GM23338 (cell line): ENCODE measurements at regions not wholly inside any gene's neighbourhood (a gene's known extent, or its start where the extent isn't known, plus 50 kb on each side); places are given as distances from the start of the nearest gene placed in this dataset.

Experiments
- ATAC-seq: fragments of 200-7000 bp; cut with Tn5 transposase; 3 replicates; pipeline ENCODE4 v1.9.1; 2020
- DNase-seq: peaks from one replicate; pipeline ENCODE4 v3.0.0-alpha.2; 2015; ENCODE audit warnings: low spot score
- H2AFZ ChIP-seq: fragments of 200-600 bp; sonication (generic); 2 replicates; pipeline ENCODE4 v1.8.0; 2016; ENCODE audit warnings: antibody characterized with exemption, mild to moderate bottlenecking, moderate library complexity
- H3F3A ChIP-seq: fragments of 200-600 bp; sonication (generic); replicated peaks from 2 replicates; pipeline ENCODE4 v1.8.0; 2017; ENCODE audit warnings: antibody characterized with exemption, mixed run types, low read depth
- H3K27ac ChIP-seq: fragments of 200-600 bp; sonication (generic); 2 replicates; pipeline ENCODE4 v1.6.1; 2016; ENCODE audit warnings: low read depth
- H3K27me3 ChIP-seq: fragments of 200-600 bp; sonication (generic); 2 replicates; pipeline ENCODE4 v1.8.0; 2016; ENCODE audit warnings: mild to moderate bottlenecking, mixed run types, moderate library complexity; ENCODE audit not compliant: insufficient read depth
- H3K36me3 ChIP-seq: fragments of 200-600 bp; sonication (generic); 2 replicates; pipeline ENCODE4 v1.8.0; 2016; ENCODE audit warnings: mild to moderate bottlenecking; ENCODE audit not compliant: insufficient read depth
- H3K4me1 ChIP-seq: fragments of 200-600 bp; sonication (generic); 2 replicates; pipeline ENCODE4 v1.8.0; 2016; ENCODE audit warnings: mild to moderate bottlenecking, moderate library complexity; ENCODE audit not compliant: insufficient read depth
- H3K4me2 ChIP-seq: fragments of 200-600 bp; sonication (generic); 2 replicates; pipeline ENCODE4 v1.7.1; 2017; ENCODE audit warnings: mixed run types
- H3K4me3 ChIP-seq: fragments of 200-600 bp; sonication (generic); 2 replicates; pipeline ENCODE4 v1.6.1; 2016; ENCODE audit warnings: mixed run types
- H3K79me2 ChIP-seq: fragments of 200-600 bp; sonication (generic); replicated peaks from 2 replicates; pipeline ENCODE4 v1.8.0; 2017; ENCODE audit warnings: mild to moderate bottlenecking; ENCODE audit not compliant: insufficient read depth
- H3K9me2 ChIP-seq: fragments of 200-600 bp; sonication (generic); 2 replicates; pipeline ENCODE4 v1.8.0; 2017; ENCODE audit not compliant: insufficient read depth
- H4K20me1 ChIP-seq: fragments of 200-600 bp; sonication (generic); replicated peaks from 2 replicates; pipeline ENCODE4 v1.8.0; 2017; ENCODE audit warnings: mild to moderate bottlenecking; ENCODE audit not compliant: insufficient read depth
- H3K27ac Mint-ChIP-seq: 2 replicates; pipeline ENCODE4 v1.8.0; 2020; ENCODE audit warnings: inconsistent platforms, mild to moderate bottlenecking, moderate library complexity, mixed read lengths
- H3K27me3 Mint-ChIP-seq: 3 replicates; pipeline ENCODE4 v1.8.0; 2022; ENCODE audit warnings: low read depth, mild to moderate bottlenecking, moderate library complexity, mixed read lengths, inconsistent platforms; ENCODE audit not compliant: insufficient read depth, poor library complexity
- H3K36me3 Mint-ChIP-seq: 3 replicates; pipeline ENCODE4 v1.8.0; 2021; ENCODE audit warnings: low read depth, mild to moderate bottlenecking, inconsistent platforms, moderate library complexity, mixed read lengths
- H3K4me1 Mint-ChIP-seq: 3 replicates; pipeline ENCODE4 v1.8.0; 2020; ENCODE audit warnings: mild to moderate bottlenecking, inconsistent platforms, mixed read lengths
- H3K4me3 Mint-ChIP-seq: 3 replicates; pipeline ENCODE4 v1.8.0; 2021; ENCODE audit warnings: moderate library complexity, mild to moderate bottlenecking, inconsistent platforms, mixed read lengths
- H3K9me3 Mint-ChIP-seq: 3 replicates; pipeline ENCODE4 v1.8.0; 2020; ENCODE audit warnings: moderate library complexity, mild to moderate bottlenecking, inconsistent platforms, mixed read lengths
- CREB1 ChIP-seq: fragments of 250-450 bp; sonication (Bioruptor Pico); IDR thresholded peaks from 2 replicates; pipeline ENCODE4 v1.5.0; 2020; ENCODE audit warnings: low read depth, mild to moderate bottlenecking, moderate library complexity
- ETS1 ChIP-seq: IDR thresholded peaks from 2 replicates; pipeline ENCODE4 v1.6.1; 2016; ENCODE audit warnings: antibody characterized with exemption
- EZH2 ChIP-seq: fragments of 200-600 bp; sonication (generic); IDR thresholded peaks from one replicate; pipeline ENCODE4 v1.8.0; 2017; ENCODE audit warnings: antibody characterized with exemption, mild to moderate bottlenecking, low read depth; ENCODE audit not compliant: unreplicated experiment
- EZH2phosphoT487 ChIP-seq: fragments of 200-600 bp; sonication (generic); IDR thresholded peaks from one replicate; pipeline ENCODE4 v1.8.1; 2018; ENCODE audit warnings: antibody characterized with exemption; ENCODE audit not compliant: unreplicated experiment
- JUNB ChIP-seq: IDR thresholded peaks from one replicate; pipeline ENCODE4 v1.6.1; 2016; ENCODE audit warnings: antibody characterized with exemption; ENCODE audit not compliant: unreplicated experiment
- POLR2AphosphoS5 ChIP-seq: IDR thresholded peaks from 2 replicates; pipeline ENCODE4 v1.6.1; 2016; ENCODE audit warnings: antibody characterized with exemption, low read depth
- REST ChIP-seq: IDR thresholded peaks from one replicate; pipeline ENCODE4 v1.6.1; 2018; ENCODE audit warnings: antibody characterized with exemption; ENCODE audit not compliant: unreplicated experiment
- TF ChIP-seq, protein P1 (sequence below), 2 experiments: fragments of 200-600 bp in 1 of 2; sonication (generic) in 1 of 2; conservative IDR thresholded peaks; 2 replicates each; pipeline versions ENCODE4 v1.5.1 to v1.6.1; 2016 to 2017; ENCODE audit warnings: antibody characterized with exemption in 2 of 2, low read depth in 2 of 2, mild to moderate bottlenecking in 2 of 2, moderate library complexity in 1 of 2

DNA sequence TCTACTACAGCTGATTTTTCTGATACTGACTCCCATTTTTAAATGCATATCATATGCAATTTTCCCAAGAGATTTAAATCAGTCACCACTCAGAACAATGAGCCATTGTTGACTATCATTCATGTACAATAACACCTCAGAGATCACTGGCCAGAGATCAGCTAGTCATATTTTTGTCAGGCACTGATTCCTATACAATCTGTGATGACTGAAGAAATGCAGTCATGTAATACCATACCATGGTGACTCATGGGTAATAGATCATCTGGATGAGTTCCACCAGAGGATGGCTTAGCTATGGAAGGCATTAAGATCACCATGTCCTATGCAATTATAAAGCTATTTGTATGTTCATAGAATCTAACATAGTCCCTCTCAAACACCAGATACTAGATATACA lies 285.7 kb upstream of the DCC start:
- TF ChIP-seq EZH2phosphoT487: no peak
- TF ChIP-seq, protein P1, sequence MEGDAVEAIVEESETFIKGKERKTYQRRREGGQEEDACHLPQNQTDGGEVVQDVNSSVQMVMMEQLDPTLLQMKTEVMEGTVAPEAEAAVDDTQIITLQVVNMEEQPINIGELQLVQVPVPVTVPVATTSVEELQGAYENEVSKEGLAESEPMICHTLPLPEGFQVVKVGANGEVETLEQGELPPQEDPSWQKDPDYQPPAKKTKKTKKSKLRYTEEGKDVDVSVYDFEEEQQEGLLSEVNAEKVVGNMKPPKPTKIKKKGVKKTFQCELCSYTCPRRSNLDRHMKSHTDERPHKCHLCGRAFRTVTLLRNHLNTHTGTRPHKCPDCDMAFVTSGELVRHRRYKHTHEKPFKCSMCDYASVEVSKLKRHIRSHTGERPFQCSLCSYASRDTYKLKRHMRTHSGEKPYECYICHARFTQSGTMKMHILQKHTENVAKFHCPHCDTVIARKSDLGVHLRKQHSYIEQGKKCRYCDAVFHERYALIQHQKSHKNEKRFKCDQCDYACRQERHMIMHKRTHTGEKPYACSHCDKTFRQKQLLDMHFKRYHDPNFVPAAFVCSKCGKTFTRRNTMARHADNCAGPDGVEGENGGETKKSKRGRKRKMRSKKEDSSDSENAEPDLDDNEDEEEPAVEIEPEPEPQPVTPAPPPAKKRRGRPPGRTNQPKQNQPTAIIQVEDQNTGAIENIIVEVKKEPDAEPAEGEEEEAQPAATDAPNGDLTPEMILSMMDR (conservative IDR thresholded peaks at IDR 0.05; ENCODE audit: low read depth in 2 of 2): no peak
- TF ChIP-seq JUNB: no peak
- TF ChIP-seq CREB1: no peak
- no peak for TF ChIP-seq POLR2AphosphoS5
- TF ChIP-seq ETS1: no peak
- TF ChIP-seq EZH2: no peak
- TF ChIP-seq REST: no peak
- Histone ChIP-seq H2AFZ (no peak overlapping the region), H3K36me3 (no peaks in the 10 kb centered on the region), H4K20me1 (no peaks in the 10 kb centered on the region), H3K4me2 (no peak overlapping the region), H3K79me2 (no peaks in the 10 kb centered on the region), H3K27me3 (no peaks in the 10 kb centered on the region), H3K4me3 (no peak overlapping the region), H3K27ac (no peak overlapping the region), H3F3A (no peaks in the 10 kb centered on the region), H3K4me1 (no peaks in the 10 kb centered on the region; the same call in 1 of the 2 replicates), H3K9me2 (peaks cover 11% of the 10 kb centered on the region)
- H3K4me1 Mint-ChIP-seq: peaks cover 12% of the 10 kb centered on the region; the same call in 2 of the 3 replicates
- H3K36me3 Mint-ChIP-seq: peaks cover 19% of the 10 kb centered on the region
- H3K27me3 Mint-ChIP-seq: peaks cover 3% of the 10 kb centered on the region
- no peak for ATAC-seq
- H3K9me3 Mint-ChIP-seq: peaks cover 16% of the 10 kb centered on the region
- no peak overlapping the region for H3K27ac Mint-ChIP-seq
- DNase-seq: no peak
- no peak overlapping the region for H3K4me3 Mint-ChIP-seq
